ENCODE measurements at regions not wholly inside any gene's neighbourhood (a gene's known extent, or its start where the extent isn't known, plus 50 kb on each side); places are given as distances from the start of the nearest gene placed in this dataset.

GRCh38 chr12:94916663-94917062 is 86.8 kb downstream of the NDUFA12 start:
- TF ChIP-seq YY1 (IDR thresholded peaks at IDR 0.05; ENCODE audit: low read depth) (no peak), RAD21 (IDR thresholded peaks at IDR 0.05; ENCODE audit: low read depth) (no peak), CREB1 (IDR thresholded peaks at IDR 0.05; ENCODE audit: low read depth) (no peak), EP300 (IDR thresholded peaks at IDR 0.05; ENCODE audit: borderline replicate concordance) (no peak), ZBTB7A (IDR thresholded peaks at IDR 0.05; ENCODE audit: low read depth) (no peak), NFIC (IDR thresholded peaks at IDR 0.05) (no peak), TCF12 (IDR thresholded peaks at IDR 0.05; ENCODE audit: low read depth) (no peak), TAF1 (IDR thresholded peaks at IDR 0.05; ENCODE audit: low read depth) (no peak), CEBPB (IDR thresholded peaks at IDR 0.05) (no peak)
- TF ChIP-seq, protein P1, sequence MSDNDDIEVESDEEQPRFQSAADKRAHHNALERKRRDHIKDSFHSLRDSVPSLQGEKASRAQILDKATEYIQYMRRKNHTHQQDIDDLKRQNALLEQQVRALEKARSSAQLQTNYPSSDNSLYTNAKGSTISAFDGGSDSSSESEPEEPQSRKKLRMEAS (IDR thresholded peaks at IDR 0.05): no peak
- TF ChIP-seq, protein P2, sequence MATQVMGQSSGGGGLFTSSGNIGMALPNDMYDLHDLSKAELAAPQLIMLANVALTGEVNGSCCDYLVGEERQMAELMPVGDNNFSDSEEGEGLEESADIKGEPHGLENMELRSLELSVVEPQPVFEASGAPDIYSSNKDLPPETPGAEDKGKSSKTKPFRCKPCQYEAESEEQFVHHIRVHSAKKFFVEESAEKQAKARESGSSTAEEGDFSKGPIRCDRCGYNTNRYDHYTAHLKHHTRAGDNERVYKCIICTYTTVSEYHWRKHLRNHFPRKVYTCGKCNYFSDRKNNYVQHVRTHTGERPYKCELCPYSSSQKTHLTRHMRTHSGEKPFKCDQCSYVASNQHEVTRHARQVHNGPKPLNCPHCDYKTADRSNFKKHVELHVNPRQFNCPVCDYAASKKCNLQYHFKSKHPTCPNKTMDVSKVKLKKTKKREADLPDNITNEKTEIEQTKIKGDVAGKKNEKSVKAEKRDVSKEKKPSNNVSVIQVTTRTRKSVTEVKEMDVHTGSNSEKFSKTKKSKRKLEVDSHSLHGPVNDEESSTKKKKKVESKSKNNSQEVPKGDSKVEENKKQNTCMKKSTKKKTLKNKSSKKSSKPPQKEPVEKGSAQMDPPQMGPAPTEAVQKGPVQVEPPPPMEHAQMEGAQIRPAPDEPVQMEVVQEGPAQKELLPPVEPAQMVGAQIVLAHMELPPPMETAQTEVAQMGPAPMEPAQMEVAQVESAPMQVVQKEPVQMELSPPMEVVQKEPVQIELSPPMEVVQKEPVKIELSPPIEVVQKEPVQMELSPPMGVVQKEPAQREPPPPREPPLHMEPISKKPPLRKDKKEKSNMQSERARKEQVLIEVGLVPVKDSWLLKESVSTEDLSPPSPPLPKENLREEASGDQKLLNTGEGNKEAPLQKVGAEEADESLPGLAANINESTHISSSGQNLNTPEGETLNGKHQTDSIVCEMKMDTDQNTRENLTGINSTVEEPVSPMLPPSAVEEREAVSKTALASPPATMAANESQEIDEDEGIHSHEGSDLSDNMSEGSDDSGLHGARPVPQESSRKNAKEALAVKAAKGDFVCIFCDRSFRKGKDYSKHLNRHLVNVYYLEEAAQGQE (IDR thresholded peaks at IDR 0.05; ENCODE audit: low read depth): no peak
- TF ChIP-seq, protein P3, sequence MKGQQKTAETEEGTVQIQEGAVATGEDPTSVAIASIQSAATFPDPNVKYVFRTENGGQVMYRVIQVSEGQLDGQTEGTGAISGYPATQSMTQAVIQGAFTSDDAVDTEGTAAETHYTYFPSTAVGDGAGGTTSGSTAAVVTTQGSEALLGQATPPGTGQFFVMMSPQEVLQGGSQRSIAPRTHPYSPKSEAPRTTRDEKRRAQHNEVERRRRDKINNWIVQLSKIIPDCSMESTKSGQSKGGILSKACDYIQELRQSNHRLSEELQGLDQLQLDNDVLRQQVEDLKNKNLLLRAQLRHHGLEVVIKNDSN (IDR thresholded peaks at IDR 0.05): no peak

DNA sequence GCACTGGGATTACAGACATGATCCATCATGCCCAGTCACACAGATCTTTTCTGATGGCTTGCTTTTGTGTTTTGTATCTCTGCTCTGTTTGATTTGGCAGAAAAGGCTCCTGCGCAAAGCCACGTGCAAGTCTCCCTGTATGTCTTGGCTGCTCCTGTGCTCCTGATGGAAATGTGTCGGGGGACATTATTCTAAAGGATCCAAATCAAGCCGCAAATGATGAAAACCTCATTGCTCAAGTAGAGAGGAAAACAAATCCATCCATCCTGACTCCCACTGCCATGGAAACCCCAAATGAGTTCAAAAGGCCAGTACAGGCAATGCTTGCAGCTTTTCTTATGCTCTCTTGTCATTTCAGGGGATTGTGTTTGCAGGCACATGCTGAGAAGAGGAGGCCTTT is 93.8 kb downstream of the NDUFA12 start:
- TF ChIP-seq, protein P3 (IDR thresholded peaks at IDR 0.05): no peak
- no peak for TF ChIP-seq TCF12 (IDR thresholded peaks at IDR 0.05; ENCODE audit: low read depth)
- TF ChIP-seq, protein P1 (IDR thresholded peaks at IDR 0.05): no peak

GRCh38 chr12:94900496-94900895 is 103.0 kb downstream of the NDUFA12 start:
- TF ChIP-seq EGR1 (IDR thresholded peaks at IDR 0.05) (no peak), YY1 (IDR thresholded peaks at IDR 0.05; ENCODE audit: low read depth) (no peak), TCF12 (IDR thresholded peaks at IDR 0.05; ENCODE audit: low read depth) (no peak), CREB1 (IDR thresholded peaks at IDR 0.05; ENCODE audit: low read depth) (no peak), EP300 (IDR thresholded peaks at IDR 0.05; ENCODE audit: borderline replicate concordance) (no peak), RAD21 (IDR thresholded peaks at IDR 0.05; ENCODE audit: low read depth) (no peak)
- TF ChIP-seq, protein P3 (IDR thresholded peaks at IDR 0.05): no peak

DNA sequence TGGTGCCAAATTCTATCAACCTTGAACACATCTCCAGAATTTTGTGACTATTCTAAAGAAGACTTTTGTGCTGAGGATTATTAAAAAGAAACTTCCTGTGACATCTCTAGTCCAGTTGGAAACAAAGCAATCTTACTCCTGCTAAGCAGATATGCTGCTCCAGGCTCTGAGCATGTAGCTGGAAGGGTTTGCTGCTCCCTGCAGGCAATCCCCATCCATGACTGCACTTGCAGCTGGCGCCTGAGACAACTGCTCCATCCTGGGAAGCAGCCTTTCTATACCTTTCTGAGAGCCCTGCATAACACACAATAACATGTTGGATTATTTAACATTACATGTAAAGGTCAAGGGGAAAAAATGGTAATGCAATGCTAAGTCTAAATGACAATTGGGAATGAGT is 105.1 kb downstream of the NDUFA12 start:
- TF ChIP-seq ZBTB7A (IDR thresholded peaks at IDR 0.05; ENCODE audit: low read depth) (no peak), RAD21 (IDR thresholded peaks at IDR 0.05; ENCODE audit: low read depth) (peak; percentile 31; the same call in 1 of the 2 replicates)

- TF ChIP-seq FOXM1 (IDR thresholded peaks at IDR 0.05; ENCODE audit: borderline replicate concordance, low read depth): no peak
- TF ChIP-seq, protein P2 (IDR thresholded peaks at IDR 0.05; ENCODE audit: low read depth): no peak
- TF ChIP-seq EGR1 (IDR thresholded peaks at IDR 0.05): no peak
- no peak for TF ChIP-seq TEAD4 (IDR thresholded peaks at IDR 0.05)
- no peak for TF ChIP-seq RAD21 (IDR thresholded peaks at IDR 0.05; ENCODE audit: low read depth)
- TF ChIP-seq, protein P1 (IDR thresholded peaks at IDR 0.05): no peak
- TF ChIP-seq CEBPB (IDR thresholded peaks at IDR 0.05): no peak
- no peak for TF ChIP-seq TAF1 (IDR thresholded peaks at IDR 0.05; ENCODE audit: low read depth)
- no peak for TF ChIP-seq CREB1 (IDR thresholded peaks at IDR 0.05; ENCODE audit: low read depth)
- no peak for TF ChIP-seq YY1 (IDR thresholded peaks at IDR 0.05; ENCODE audit: low read depth)
- no peak for TF ChIP-seq TCF12 (IDR thresholded peaks at IDR 0.05; ENCODE audit: low read depth)
- TF ChIP-seq, protein P3 (IDR thresholded peaks at IDR 0.05): no peak
- no peak for TF ChIP-seq ZBTB7A (IDR thresholded peaks at IDR 0.05; ENCODE audit: low read depth)
- TF ChIP-seq EP300 (IDR thresholded peaks at IDR 0.05; ENCODE audit: borderline replicate concordance): no peak
These were observed 110.8 kb downstream of the NDUFA12 start for GRCh38 chr12:94892544-94893267.

Data from Ishikawa (cell line).